ENCODE measurements at regions not wholly inside any gene's neighbourhood (a gene's known extent, or its start where the extent isn't known, plus 50 kb on each side); places are given as distances from the start of the nearest gene placed in this dataset.

GRCh38 chr9:89778100-89779090, 173.6 kb downstream of the GADD45G start:
- Histone ChIP-seq H3K4me3 (no peak overlapping the region), H3K27ac (no peak overlapping the region), H3K36me3 (no peaks in the 10 kb centered on the region), H3K4me1 (no peaks in the 10 kb centered on the region), H3K27me3 (no peaks in the 10 kb centered on the region), H3K9me3 (no peaks in the 10 kb centered on the region)
- TF ChIP-seq CTCF (IDR thresholded peaks at IDR 0.05) = no peak
- TF ChIP-seq POLR2A (IDR thresholded peaks at IDR 0.05) = no peak
- peak in 1 of 2 donors; percentile 42 for DNase-seq
- intact Hi-C loops (cut with DNase I; ENCODE audit: low total_unique reads) = no loop called here

- Histone ChIP-seq H3K27me3 (no peaks in the 10 kb centered on the region), H3K4me1 (no peaks in the 10 kb centered on the region), H3K4me3 (no peak overlapping the region), H3K27ac (no peak overlapping the region), H3K36me3 (no peaks in the 10 kb centered on the region), H3K9me3 (no peaks in the 10 kb centered on the region)
- intact Hi-C loops (cut with DNase I; ENCODE audit: low total_unique reads) = no loop called here
- no peak for DNase-seq
- TF ChIP-seq POLR2A (IDR thresholded peaks at IDR 0.05) (no peak), CTCF (IDR thresholded peaks at IDR 0.05) (no peak)
Measured at GRCh38 chr9:89779405-89780203, 174.8 kb downstream of the GADD45G start.

- Histone ChIP-seq H3K9me3 (no peaks in the 10 kb centered on the region), H3K4me3 (no peak overlapping the region), H3K4me1 (no peaks in the 10 kb centered on the region), H3K27ac (no peak overlapping the region), H3K27me3 (no peaks in the 10 kb centered on the region), H3K36me3 (no peaks in the 10 kb centered on the region)
- TF ChIP-seq CTCF (IDR thresholded peaks at IDR 0.05) (no peak), POLR2A (IDR thresholded peaks at IDR 0.05) (no peak)
- no peak for DNase-seq
- intact Hi-C loops (cut with DNase I; ENCODE audit: low total_unique reads) = no loop called here
Measured at GRCh38 chr9:89780959-89781358, 176.1 kb downstream of the GADD45G start.

GRCh38 chr9:89781838-89782540, 177.2 kb downstream of the GADD45G start:
- intact Hi-C loops (cut with DNase I; ENCODE audit: low total_unique reads) = no loop called here
- no peak overlapping the region for H3K4me3 ChIP-seq
- no peaks in the 10 kb centered on the region for H3K36me3 ChIP-seq
- no peaks in the 10 kb centered on the region for H3K27me3 ChIP-seq
- H3K4me1 ChIP-seq = no peaks in the 10 kb centered on the region
- H3K9me3 ChIP-seq = no peaks in the 10 kb centered on the region
- no peak for DNase-seq
- H3K27ac ChIP-seq = no peak overlapping the region
- no peak for TF ChIP-seq CTCF (IDR thresholded peaks at IDR 0.05)
- TF ChIP-seq POLR2A (IDR thresholded peaks at IDR 0.05) = no peak
